GM19238 (cell line): ENCODE measurements at regions not wholly inside any gene's neighbourhood (a gene's known extent, or its start where the extent isn't known, plus 50 kb on each side); places are given as distances from the start of the nearest gene placed in this dataset.

Experiments used
- DNase-seq: peaks from one replicate; pipeline ENCODE4 v3.0.0; 2011; ENCODE audit warnings: low spot score; ENCODE audit not compliant: insufficient read length

DNA sequence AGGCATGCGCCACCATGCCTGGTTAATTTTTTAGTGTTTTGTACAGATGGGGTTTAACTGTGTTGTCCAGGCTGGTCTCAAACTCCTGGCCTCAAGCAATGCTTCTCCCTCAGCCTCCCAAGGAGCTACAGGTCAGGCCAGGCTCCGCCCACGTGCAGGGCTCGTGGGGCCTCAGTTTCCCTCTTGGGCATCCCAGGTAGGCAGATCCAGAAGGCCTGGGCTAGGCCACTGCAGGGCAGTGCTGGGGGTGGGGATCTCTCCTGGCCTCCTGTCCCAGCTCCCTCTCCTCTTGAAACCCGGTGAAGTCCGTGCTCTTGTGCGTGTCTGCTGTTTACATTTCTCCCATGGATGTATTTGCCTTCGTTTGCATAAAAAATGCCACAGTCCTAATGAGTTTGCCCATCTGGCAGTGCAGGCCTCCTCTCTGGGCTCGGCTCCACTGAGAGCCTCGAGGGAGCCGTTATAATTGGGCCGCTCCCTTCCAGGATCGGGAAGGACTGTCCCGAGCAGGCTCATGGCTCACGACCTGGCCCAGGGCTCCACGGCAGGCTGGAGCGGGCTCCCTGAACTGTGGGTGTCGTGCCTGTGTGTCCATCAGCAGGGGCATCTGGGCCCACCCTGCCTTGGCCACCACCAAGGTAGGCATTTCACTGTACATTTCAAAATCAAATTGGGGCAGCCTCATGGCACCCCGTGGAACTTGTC lies 52.6 kb upstream of the RUFY1 start:
- no peak for DNase-seq

DNA sequence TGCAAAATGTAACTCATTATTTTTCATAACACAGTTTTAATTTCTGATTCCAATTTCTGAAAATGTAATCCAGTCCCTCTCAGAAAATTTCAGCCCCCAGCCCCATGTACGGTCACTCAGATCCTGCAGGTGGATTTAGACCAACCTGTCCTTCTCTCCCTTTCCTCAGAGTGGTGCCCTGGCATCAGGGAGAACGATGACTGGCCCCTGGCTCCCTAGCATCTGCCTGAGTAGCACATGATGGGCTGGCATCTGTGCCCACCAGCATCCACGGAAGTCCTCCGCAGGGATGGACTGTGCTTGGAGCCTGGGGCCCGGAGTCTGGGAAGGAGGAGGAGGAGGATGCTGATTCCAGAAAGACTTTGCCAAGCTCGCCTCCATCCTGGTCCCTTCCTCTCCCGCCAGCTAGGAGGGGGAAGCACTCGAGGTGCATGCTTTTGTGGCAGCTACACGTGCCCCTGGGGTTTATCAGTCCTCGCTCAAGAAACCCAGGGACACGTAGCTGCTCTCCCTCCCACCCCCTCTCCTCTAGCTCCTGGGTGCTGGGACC lies 54.4 kb upstream of the RUFY1 start:
- peak; percentile 19 for DNase-seq

DNA sequence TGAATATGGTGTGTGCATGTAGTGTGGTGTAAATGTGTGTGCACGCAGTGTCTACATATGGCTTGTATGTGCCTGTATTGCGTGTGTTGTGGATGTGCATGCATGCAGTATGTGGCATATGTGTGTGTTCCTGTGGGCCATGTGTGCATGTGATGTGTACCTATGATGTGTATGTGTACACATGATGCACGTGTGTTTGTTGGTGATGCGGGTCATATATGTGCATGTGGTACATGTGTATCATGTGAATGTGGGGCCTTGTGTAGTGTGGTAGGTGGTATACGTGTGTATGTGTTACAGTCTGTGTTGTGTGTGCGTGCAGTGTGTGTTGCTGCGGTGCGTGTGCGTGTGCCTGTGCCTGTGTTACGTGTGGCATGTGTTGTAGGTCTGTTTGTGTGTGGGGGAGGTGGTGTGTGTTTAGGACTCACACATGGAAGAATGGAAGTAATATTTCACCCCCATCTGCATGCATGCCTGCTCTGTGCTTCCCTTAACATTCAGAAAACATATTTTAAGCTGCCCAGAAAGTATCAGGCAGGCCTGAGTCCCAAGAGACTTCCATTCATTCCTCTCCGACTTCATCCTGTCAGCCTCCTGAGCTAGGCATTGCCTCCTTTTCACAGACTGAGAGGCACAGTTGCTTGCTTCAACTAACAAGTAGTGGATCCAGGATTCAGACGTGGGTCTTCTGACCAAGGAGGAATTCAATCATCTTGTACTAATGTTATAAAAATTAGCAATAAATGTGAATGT lies 55.4 kb upstream of the RUFY1 start:
- no peak for DNase-seq

DNA sequence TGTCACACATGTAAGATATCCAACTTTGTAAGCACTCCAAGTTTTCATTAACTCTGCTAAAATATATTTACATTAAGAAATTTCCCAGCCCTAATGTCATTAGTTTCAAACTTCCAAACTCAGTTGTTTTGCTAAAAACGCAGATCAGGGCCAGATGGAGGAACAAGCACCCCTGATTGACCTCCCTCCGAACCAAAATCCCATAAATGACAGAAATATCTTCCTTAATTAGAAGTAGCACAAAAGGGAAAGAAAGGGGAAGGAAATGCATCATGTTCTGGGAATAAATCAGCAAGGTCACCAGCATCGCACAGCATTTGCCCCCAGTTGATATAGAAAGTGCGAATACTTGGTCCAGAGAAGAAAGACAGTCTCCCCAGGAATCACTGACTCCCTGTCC lies 61.4 kb upstream of the RUFY1 start:
- DNase-seq = no peak

DNA sequence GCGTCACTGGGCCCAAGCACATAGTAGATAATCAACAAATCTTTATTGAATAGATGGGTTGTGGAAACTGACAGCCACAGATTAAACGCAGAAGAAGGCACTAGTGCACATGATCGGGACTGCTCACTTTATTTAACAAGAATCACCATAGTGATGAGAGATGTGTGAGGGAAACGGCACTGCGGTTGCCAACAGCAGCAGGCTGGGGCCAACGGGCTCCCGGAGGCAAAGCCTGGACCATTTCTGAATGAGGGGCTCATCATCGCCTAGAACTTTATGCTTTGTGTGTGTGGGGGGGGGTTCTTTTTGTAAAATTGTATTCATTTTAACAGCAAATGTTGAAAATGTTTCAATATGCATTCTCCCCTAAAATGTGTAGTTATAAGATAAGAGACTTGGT lies 61.9 kb upstream of the RUFY1 start:
- DNase-seq = no peak

DNA sequence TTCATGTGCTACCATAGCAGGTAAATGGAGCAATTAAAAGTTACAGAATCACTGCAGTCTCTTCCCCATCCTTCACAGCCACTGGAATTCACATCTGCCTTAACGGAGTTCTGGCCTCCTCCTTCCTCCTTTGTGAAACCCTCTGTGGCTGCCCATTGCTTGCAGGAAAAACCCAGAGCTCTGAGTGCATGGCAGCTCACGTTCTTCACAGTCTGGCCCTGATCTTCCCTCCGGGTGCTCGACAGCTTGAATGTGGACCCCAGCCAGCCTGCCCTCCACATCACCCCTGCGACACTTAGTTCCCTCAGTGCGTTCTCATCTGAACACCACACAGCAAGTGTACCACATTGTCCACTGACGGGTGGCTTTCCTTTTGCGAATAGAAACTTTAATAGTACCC lies 63.2 kb upstream of the RUFY1 start:
- no peak for DNase-seq

DNA sequence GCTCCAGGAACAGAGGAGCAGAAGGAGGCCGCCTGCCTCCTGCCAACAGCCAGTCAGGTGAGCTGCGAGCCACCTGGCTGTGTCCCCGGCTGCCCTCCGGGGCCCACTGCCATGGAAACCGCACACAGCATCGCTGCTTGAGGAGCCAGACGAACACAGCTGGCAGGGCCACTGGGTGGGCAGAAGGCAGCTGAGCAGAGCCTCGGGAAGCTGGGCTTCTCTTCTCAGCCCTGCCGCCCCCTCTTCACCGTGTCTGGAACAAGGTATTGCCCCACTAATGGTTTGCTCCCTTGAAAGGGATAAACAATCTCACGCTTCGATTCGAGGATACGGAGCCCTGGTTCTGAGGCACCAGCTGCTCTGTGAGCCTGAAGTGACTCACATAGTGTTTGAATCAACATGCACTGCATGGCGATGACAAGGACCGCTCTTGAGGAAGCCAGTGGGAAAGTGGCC lies 63.7 kb upstream of the RUFY1 start:
- no peak for DNase-seq

DNA sequence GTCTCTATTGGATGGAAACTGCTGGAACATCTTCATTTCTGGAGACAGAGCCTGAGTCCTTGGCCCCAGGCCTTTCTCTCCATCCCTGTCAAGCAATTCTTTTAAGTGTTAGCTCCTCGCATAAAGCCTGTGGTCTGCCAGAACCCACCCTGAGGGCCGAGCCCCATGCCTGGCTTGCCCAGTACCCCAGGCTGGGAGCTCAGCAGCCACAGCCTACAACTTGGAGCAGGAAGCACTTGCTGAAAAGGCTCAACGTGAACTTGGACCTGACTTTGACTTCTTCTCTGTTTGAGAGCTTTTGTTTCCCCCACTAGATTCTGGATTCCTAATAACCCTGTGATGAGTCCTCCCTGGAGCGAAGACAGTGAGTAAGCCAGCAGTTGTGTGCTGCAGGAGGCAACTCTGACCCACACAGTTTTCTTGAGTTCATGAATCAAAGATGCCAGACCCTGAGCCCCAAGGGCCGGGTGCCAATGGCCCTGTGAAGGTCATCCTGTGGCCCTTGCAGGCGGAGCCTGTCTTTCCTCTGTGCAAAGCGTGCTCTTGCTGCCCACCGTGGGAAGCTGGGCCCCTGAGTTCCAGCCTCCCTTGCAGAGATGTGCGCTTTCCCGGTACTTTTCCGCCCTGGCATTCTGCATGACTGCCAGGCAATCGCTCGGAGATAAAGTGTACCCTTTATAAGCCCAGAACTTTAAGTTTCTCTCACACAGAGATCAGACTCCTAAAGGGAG lies 64.3 kb upstream of the RUFY1 start:
- no peak for DNase-seq

DNA sequence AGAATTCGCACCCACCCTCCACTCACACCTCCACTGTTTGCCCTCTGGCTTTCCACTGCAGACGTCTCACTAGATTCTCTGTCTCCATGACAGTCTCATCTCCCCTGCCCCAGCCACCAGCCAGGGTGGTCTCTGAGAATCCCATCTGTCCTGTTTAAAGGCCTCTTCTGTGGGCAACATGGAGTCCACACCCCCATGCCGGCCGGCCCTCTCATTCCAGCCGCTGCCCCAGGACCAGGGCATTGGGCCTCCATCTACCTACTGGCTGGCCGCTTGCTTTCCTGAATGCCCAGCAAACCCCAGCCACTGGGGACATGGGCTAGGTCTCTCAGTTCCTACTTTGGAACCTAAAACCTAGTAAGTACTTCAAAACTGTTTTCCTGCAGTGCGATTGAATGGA lies 65.6 kb upstream of the RUFY1 start:
- DNase-seq = no peak

DNA sequence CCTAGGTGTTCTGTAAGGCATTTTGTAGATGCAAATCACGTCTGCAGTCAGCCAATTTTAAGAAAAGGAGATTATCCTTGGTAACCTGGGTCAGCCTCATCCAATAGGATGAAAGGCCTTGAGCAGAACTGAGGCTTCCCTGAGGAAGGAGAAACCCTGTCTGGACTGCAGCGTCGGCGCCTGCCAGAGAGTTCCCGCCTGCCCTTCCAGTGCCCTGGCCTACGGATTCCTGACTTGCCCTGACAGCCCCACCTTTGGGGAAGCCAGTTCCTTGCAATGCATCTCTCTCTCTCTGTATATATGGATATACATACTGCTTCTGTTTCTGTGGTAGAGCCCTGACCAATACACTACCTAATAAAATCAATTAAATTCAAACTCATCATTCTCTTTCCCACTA lies 66.2 kb upstream of the RUFY1 start:
- DNase-seq = no peak

DNA sequence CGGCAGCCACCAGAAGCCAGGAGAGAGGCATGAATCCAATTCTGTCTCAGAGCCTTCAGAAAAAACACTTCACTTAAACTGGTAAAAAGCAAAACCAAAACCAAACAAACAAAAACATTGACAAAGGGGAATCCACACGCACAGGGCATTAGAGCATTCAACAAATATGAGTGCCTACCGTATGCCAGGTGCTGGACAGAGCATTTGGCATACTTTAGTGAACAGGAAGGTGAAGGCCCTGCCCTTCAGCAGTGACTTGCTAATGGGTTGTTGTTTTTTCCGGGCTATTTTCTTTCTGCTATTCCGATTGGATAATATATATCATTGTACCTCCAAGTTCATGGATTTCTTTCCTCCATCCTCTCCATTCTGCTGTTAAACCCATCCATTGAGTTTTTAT lies 71.7 kb upstream of the RUFY1 start:
- no peak for DNase-seq

DNA sequence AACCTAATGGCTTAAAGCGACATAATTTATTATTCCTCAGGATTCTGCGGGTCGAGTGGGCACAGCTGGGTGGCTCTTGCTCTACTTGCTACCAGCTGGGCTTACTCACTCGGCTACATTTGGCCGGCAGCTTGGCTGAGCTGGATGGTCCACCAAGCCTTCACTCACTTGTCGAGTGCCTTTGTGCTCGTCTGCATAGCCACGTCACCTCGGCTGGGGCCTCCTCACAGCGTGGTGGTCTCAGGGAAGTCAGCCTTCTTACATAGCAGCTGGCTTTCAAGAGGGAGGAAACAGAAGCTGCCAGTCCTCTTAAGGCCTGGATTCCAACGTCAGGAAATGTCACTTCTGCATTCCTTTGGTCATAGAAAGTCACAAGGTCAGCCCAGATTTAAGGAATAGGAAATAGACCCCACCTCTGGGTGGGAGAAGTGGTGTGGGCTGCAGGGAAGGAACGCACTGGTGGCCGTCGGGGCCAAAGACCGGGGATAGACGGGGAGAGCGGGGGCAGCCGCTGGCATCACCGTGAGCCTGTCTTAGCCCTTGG lies 75.1 kb upstream of the RUFY1 start:
- DNase-seq = no peak

DNA sequence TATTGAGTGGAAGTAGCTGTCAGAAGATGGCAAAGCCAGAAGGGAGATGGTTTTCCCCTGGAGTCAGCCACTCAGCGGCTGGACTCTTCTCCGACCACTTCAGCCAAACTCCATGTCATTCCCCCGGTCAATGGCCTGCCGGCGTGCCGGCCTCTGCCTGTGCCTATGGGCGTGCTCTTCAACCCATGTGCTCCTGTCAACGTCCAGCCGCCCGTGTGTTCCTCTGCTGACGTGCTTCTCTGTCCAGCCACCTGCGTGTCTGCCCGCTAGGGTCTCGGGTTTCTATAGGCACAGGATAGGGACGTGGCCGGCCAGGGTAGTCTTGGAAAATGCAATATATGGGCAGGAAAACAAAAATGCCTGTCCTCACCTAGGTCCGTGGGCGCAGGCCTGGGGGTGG lies 77.7 kb upstream of the RUFY1 start:
- DNase-seq = no peak

DNA sequence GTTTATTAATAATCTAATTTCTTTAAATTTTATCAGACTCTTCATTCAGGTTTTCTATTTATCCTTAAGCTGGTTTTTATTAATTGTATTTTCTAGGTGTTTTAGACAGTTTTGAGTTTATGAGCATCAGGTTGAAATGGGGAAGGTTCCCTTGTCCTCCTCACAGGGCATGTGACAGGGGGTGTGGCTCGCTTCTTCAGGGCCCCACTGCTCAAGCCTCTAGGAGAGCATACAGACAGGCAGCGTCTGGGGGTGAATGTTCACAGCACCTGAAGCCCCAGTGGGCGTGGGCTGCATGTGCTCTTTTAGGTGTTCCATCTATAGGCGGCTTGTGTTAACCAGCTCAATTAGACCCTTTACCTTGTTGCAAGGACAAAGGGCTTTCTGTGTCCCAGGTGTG lies 78.2 kb upstream of the RUFY1 start:
- no peak for DNase-seq

DNA sequence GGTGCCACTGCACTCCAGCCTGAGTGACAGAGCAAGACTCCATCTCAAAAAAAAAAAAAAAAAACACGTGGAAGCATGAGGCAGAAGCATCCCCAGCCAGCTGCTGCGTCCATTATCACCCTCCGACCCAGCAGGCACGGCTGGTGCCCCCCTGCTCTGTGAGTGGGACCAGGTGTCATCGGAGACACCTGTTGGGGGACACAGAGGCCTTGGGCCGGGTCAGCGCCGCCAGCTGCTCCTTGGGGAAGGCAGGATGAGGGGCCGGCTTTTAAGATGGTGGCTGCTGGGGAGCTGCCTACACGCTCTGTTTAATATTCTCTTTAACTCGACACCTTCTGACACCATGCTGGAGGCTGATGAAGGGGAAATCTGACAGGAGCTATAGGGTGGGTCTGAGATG lies 80.2 kb upstream of the RUFY1 start:
- no peak for DNase-seq

DNA sequence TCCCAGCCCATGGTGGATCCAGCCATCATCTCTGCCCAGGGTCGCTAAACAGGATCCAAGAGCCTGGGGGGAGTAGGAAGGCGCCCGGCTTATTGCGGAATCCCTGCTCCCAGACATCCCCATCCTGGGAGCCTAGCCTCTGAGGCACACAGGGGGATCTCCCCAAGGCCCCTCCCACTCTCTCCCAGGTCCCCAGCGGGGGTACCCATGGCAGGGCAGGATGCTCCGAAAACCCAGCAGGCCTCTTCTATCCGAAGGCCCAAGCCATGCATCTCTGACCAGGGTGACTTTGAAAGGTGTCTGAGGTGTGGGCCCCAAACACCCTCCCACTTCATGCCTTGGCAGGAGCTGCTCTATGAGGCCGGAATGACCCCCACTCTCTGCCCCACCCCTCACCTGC lies 81.7 kb upstream of the RUFY1 start:
- no peak for DNase-seq

DNA sequence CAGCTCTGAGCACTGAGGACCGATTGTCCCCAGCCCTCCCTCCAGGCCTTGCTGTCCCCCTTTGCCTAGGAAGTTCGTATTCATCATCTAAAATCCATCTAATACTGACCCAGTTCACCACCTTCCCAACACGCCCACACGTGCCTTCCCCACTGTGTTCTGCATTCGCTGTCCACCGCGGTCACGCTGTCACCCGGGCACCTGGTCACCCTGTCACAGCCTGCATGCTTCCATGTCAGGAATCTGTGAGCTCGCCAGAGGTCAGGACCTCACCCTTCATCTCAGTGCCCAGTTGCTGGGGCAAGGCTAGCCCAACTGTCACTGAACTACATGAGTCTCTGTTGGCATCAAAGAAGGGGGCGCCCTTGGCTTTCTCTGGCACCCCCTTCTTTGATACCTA lies 82.9 kb upstream of the RUFY1 start:
- no peak for DNase-seq

DNA sequence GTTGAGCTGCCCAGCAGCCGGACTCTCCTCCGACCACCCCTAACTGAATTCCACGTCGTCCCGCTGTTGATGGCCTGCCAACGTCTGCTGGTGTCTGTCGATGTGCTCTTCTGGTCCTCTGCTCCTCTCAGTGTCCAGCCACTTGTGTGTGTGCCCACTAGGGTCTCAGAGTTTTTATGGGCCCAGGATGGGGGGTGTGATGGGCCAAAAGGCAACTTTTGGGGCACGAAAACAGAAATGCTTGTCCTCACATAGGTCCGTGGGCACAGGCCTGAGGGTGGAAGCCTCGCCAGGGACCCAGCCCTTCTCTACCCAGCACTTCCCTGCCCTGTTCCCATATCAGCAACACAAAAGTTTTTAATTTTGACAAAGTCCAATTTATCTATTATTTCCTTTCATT lies 85.7 kb upstream of the RUFY1 start:
- DNase-seq = no peak

DNA sequence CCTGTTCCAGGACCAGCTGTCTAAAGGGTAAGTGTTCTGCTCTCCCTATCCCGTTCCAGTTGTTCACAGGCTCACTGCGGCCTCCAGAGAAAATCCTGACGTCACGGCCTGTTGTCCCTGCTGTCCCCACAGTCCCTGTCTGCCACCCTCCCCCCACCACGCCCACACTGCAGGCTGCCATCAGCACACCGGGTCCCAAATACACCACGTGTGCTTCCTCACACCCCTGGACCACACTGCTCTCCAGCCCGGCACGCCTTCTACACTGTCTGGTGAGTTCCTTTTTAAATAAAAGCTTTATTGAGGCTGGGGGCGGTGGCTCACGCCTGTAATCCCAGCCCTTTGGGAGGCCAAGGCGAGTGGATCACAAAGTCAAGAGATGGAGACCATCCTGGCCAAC lies 88.3 kb upstream of the RUFY1 start:
- DNase-seq = no peak

DNA sequence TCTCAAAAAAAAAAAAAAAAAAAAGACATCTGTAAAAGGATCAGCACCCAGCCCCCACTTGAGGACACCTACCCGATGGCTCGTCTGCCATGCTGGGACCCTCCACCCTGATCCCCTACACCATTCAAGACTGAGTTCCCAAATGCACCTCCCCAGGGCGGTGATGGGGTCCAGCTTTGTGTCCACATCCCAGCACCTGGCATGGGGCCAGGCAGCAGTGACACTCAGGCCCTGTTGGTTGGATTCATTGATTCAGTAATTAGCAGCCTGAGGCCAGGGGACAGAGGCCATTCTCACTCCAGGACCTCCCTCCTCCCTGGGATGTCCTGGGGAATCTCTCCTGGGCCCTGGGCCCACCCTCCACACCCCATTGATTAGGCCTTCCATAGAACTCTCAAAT lies 88.8 kb upstream of the RUFY1 start:
- DNase-seq = no peak

DNA sequence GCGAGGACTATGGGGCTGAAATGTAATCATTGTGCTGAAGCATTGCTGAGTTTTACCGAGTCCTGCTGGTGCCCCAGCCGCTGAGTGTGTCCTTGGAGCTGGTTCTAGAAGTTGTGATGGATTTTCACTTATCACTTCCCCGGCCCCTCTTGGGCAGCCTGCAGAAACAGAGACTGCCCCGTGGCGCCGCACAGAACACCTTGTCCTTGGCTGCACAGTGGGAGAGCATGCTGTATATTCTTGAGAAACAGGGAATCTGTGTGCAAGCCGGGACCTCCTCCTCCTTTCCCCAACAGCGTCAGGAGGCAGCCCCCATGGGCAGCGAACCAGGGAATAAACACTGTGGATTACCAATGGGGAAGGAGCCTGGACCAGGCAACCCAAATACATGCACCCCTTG lies 90.6 kb upstream of the RUFY1 start:
- no peak for DNase-seq

DNA sequence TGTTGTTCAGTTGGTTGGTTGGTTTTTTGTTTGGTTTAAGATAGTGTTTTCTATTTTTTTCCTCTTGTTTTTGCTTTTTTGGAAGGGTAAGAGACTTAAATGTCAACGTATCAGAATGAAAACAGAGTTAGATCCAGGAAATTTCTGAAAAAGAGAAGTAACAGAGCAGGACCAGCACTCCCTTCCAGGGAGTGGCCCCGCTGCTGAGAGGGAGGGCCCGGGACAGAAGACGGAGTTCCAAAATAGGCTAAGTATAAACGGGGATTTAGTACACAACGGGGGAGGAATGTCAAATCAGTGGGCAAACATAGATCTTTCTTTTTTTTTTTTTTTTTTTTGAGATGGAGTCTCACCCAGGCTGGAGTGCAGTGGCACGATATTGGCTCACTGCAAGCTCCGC lies 92.7 kb upstream of the RUFY1 start:
- no peak for DNase-seq
